ENCODE measurements at regions not wholly inside any gene's neighbourhood (a gene's known extent, or its start where the extent isn't known, plus 50 kb on each side); places are given as distances from the start of the nearest gene placed in this dataset.

DNA sequence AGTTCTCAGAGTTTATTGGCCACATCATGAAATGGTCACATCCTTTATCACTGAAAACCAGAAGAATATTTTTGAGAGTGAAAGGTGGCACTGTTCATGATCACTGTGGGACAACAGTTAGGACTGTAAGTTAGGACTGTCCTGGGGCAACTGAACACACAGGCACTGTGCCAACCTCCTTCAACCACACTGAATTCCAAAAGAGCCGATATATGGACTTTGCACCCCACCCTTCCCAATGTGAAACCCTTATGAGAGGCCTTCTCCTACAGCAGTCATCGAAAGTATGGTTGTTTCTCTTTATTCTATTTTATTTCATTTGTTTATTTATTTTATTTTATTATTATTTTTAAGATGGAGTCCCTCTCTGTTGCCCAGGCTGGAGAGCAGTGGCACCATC lies 353.5 kb downstream of the TOX3 start:
- no peaks in the 10 kb centered on the region for H3K36me3 ChIP-seq
- H3K4me1 ChIP-seq (ENCODE audit: control insufficient read depth in 1 of 2, low read depth in 2 of 2) = no peaks in the 10 kb centered on the region
- TF ChIP-seq, protein P1, sequence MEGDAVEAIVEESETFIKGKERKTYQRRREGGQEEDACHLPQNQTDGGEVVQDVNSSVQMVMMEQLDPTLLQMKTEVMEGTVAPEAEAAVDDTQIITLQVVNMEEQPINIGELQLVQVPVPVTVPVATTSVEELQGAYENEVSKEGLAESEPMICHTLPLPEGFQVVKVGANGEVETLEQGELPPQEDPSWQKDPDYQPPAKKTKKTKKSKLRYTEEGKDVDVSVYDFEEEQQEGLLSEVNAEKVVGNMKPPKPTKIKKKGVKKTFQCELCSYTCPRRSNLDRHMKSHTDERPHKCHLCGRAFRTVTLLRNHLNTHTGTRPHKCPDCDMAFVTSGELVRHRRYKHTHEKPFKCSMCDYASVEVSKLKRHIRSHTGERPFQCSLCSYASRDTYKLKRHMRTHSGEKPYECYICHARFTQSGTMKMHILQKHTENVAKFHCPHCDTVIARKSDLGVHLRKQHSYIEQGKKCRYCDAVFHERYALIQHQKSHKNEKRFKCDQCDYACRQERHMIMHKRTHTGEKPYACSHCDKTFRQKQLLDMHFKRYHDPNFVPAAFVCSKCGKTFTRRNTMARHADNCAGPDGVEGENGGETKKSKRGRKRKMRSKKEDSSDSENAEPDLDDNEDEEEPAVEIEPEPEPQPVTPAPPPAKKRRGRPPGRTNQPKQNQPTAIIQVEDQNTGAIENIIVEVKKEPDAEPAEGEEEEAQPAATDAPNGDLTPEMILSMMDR (IDR thresholded peaks at IDR 0.05) = no peak
- ATAC-seq (ENCODE audit: insufficient number of reproducible peaks, low FRiP score, low read depth) (no peak), DNase-seq (ENCODE audit: low spot score) (no peak)
- no peak overlapping the region for H3K27ac ChIP-seq
- H3K27me3 ChIP-seq (replicated peaks; ENCODE audit: insufficient read depth) = no peaks in the 10 kb centered on the region
- no peak overlapping the region for H3K4me3 ChIP-seq
- H3K9me3 ChIP-seq = no peaks in the 10 kb centered on the region

DNA sequence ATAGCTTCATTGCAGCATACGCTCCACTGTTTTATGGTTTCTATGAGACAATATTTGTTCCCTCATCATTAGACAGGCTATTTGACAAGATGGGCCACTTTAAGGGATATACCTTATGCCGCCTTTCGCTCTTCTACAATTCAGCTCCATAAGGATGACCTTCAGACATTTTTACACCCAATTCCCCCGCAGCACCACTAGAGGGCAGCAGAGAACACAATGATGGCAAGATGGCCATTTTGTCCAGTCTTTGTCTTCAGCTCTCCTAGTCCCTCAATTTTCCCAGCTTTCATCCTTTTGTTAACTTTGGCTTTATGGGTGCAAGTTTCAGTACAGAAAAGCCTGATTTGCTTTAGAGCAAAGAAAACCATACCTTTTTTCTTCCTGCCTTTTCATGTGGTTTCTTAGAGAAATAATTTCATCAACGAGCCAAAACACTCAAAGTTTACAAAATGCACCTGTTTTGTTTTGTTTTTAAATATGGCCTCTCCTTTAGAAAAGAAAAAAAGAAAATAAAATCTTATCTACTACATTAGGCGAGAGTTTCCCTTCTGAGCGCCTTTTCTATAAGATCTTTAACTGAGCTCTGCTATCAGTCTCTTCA lies 355.3 kb downstream of the TOX3 start:
- no peaks in the 10 kb centered on the region for H3K4me1 ChIP-seq (ENCODE audit: control insufficient read depth in 1 of 2, low read depth in 2 of 2)
- no peaks in the 10 kb centered on the region for H3K27me3 ChIP-seq (replicated peaks; ENCODE audit: insufficient read depth)
- H3K27ac ChIP-seq = no peak overlapping the region
- TF ChIP-seq, protein P1 (IDR thresholded peaks at IDR 0.05) = peak; percentile 79
- no peaks in the 10 kb centered on the region for H3K36me3 ChIP-seq
- H3K9me3 ChIP-seq = no peaks in the 10 kb centered on the region
- DNase-seq (ENCODE audit: low spot score) (no peak), ATAC-seq (ENCODE audit: insufficient number of reproducible peaks, low FRiP score, low read depth) (no peak)
- H3K4me3 ChIP-seq = no peak overlapping the region

DNA sequence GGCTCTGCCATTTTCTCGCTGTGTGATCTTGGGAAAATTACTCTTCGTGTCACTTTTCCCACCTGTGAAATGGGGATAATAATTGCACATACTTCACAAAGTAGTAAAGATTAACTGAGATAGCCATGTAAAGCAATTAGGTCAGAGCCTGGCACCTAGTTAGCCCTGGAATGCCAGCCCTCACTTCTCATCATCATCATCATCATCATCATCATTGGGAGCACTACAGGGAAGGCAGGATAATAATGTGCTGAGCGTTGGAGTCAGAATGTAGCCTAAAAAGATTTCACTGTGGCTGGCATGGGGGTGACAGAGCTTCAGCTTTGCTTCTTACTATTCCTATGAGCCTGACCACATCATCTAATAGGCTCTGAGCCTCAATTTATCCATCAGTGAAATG lies 362.6 kb downstream of the TOX3 start:
- H3K27ac ChIP-seq = no peak overlapping the region
- H3K36me3 ChIP-seq = no peaks in the 10 kb centered on the region
- no peak for DNase-seq (ENCODE audit: low spot score)
- no peak for ATAC-seq (ENCODE audit: insufficient number of reproducible peaks, low FRiP score, low read depth)
- H3K27me3 ChIP-seq (replicated peaks; ENCODE audit: insufficient read depth) = no peaks in the 10 kb centered on the region
- no peak overlapping the region for H3K4me3 ChIP-seq
- TF ChIP-seq, protein P1 (IDR thresholded peaks at IDR 0.05) = no peak
- no peaks in the 10 kb centered on the region for H3K9me3 ChIP-seq
- H3K4me1 ChIP-seq (ENCODE audit: control insufficient read depth in 1 of 2, low read depth in 2 of 2) = no peaks in the 10 kb centered on the region

DNA sequence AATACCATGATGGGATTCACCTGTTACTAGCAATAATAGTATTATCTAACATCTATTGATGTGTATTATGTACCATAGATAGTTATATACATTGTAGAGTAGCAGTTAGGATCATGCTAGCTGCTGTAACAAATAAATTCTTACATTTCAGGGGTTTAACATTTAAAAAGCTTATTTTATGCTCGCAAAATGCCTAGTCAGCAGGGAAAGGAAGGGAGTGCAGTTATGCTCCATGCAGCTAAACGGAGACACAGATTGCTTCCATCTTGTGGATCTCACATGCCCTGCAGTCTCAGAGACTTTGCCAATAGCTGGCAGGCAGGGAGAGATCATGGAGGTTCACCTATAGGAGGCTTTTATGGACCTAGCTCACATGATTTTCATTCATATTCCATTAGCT lies 364.1 kb downstream of the TOX3 start:
- ATAC-seq (ENCODE audit: insufficient number of reproducible peaks, low FRiP score, low read depth) = no peak
- H3K9me3 ChIP-seq = no peaks in the 10 kb centered on the region
- DNase-seq (ENCODE audit: low spot score) = no peak

DNA sequence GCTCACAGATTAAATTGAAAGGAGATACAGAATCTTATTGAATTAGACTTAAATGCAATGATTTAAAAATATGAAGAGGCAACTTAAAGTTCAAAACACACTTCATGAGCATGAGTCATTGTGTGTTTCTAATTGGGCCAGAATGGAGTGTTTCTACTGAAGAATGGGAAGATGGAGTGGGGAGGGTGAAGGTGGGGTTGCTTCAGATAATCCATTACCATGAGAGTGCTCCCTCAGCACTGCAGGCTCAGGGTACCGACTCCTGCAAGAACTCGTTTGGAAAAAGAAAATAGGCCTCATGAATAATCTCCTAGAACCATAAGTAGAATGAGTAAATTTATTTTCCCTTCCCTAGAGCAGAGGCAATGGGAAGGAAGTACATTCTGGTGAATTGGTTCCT lies 372.8 kb downstream of the TOX3 start:
- TF ChIP-seq, protein P1 (IDR thresholded peaks at IDR 0.05) = no peak
- Histone ChIP-seq H3K4me3 (no peak overlapping the region), H3K9me3 (no peaks in the 10 kb centered on the region), H3K27ac (no peak overlapping the region), H3K27me3 (replicated peaks; ENCODE audit: insufficient read depth) (no peaks in the 10 kb centered on the region), H3K4me1 (ENCODE audit: control insufficient read depth in 1 of 2, low read depth in 2 of 2) (no peaks in the 10 kb centered on the region), H3K36me3 (no peaks in the 10 kb centered on the region)
- ATAC-seq (ENCODE audit: insufficient number of reproducible peaks, low FRiP score, low read depth) (no peak), DNase-seq (ENCODE audit: low spot score) (no peak)

More for the DNA sequence above, 364.1 kb downstream of the TOX3 start:
- Histone ChIP-seq H3K36me3 (no peaks in the 10 kb centered on the region), H3K4me1 (ENCODE audit: control insufficient read depth in 1 of 2, low read depth in 2 of 2) (no peaks in the 10 kb centered on the region), H3K4me3 (no peak overlapping the region), H3K27me3 (replicated peaks; ENCODE audit: insufficient read depth) (no peaks in the 10 kb centered on the region), H3K27ac (no peak overlapping the region)
- TF ChIP-seq, protein P1 (IDR thresholded peaks at IDR 0.05) = no peak

All from thoracic aorta (tissue), 2 donors.